Astrocyte of the cerebellum (primary cell): ENCODE measurements at regions not wholly inside any gene's neighbourhood (a gene's known extent, or its start where the extent isn't known, plus 50 kb on each side); places are given as distances from the start of the nearest gene placed in this dataset.
A peak's percentile ranks its signal among the peaks of the same experiment; 100 is the strongest.

Experiments
- DNase-seq: peaks from one replicate; pipeline ENCODE4 v3.0.0-alpha.2; 2011; ENCODE audit warnings: low read depth
- H3K4me3 ChIP-seq: 2 replicates; pipeline ENCODE4 v1.5.1; 2011; ENCODE audit warnings: mild to moderate bottlenecking, low read depth, low read length, moderate library complexity
- CTCF ChIP-seq: IDR thresholded peaks from 2 replicates; pipeline ENCODE4 v1.5.1; 2012; ENCODE audit warnings: low read length, low read depth, moderate library complexity, mild to moderate bottlenecking; ENCODE audit errors: missing control alignments
- in situ Hi-C: cut with HindIII; loops from 2 replicates; pipeline ENCODE4 v1.10.0; 2017; ENCODE audit warnings: low sequenced_read_pairs

- DNase-seq, result peak; percentile 55
- in situ Hi-C loops, result no loop called here
- TF ChIP-seq CTCF, result no peak
- no peak overlapping the region for H3K4me3 ChIP-seq
These were observed 257.3 kb downstream of the ABHD5 start for GRCh38 chr3:43948013-43948412.

GRCh38 chr3:43949594-43949993, 258.9 kb downstream of the ABHD5 start:
- no peak overlapping the region for H3K4me3 ChIP-seq
- DNase-seq, result no peak
- no peak for TF ChIP-seq CTCF
- in situ Hi-C loops, result no loop called here

GRCh38 chr3:43950775-43951174, 260.0 kb downstream of the ABHD5 start:
- H3K4me3 ChIP-seq, result no peak overlapping the region
- no peak for TF ChIP-seq CTCF
- in situ Hi-C loops, result no loop called here
- DNase-seq, result no peak

- DNase-seq, result no peak
- no peak for TF ChIP-seq CTCF
- H3K4me3 ChIP-seq, result no peak overlapping the region
- in situ Hi-C loops, result no loop called here
These were observed 261.1 kb downstream of the ABHD5 start for GRCh38 chr3:43951813-43952212.

GRCh38 chr3:43953380-43953779, 262.6 kb downstream of the ABHD5 start:
- no peak for TF ChIP-seq CTCF
- no peak for DNase-seq
- H3K4me3 ChIP-seq, result no peak overlapping the region
- in situ Hi-C loops, result no loop called here

GRCh38 chr3:43953814-43954692, 263.3 kb downstream of the ABHD5 start:
- TF ChIP-seq CTCF, result no peak
- peak; percentile 20 for DNase-seq
- in situ Hi-C loops, result no loop called here
- H3K4me3 ChIP-seq, result no peak overlapping the region

GRCh38 chr3:43956945-43957344, 266.2 kb downstream of the ABHD5 start:
- no peak for DNase-seq
- TF ChIP-seq CTCF, result no peak
- no peak overlapping the region for H3K4me3 ChIP-seq
- in situ Hi-C loops, result no loop called here
